ENCODE measurements at regions not wholly inside any gene's neighbourhood (a gene's known extent, or its start where the extent isn't known, plus 50 kb on each side); places are given as distances from the start of the nearest gene placed in this dataset.

DNA sequence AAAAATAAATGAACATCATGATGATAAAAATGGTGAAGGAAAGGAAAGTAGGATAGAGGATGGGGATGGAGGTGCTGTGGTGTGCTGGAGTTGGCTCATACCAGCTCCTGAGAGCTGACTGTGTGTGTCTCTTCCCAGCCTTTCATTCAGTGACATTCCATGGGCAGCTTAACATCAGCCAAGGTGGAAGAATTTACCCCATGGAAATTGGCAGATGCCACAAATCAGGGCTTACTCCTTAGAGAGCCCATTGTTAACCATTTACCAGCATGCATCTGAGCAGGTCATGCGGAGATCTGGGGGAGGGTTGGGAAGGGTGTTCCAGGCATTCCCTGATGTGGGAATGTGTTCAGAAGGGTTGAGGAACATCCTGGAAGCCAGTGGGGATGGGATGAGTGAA is 164.7 kb upstream of the MYL2 start:
- Mint-ChIP-seq H3K4me3 (no peak overlapping the region), H3K36me3 (ENCODE audit: low read depth) (no peaks in the 10 kb centered on the region), H3K27ac (peak overlapping the region in 1 of 3 experiments; percentile 56), H3K4me1 (peaks cover 7% of the 10 kb centered on the region), H3K9me3 (no peaks in the 10 kb centered on the region), H3K27me3 (ENCODE audit: low read depth) (peaks cover 36% of the 10 kb centered on the region)
- TF ChIP-seq CTCF (IDR thresholded peaks at IDR 0.05; ENCODE audit: unreplicated experiment in 3 of 3): no peak

- peaks cover 36% of the 10 kb centered on the region for H3K27me3 Mint-ChIP-seq (ENCODE audit: low read depth)
- TF ChIP-seq CTCF (IDR thresholded peaks at IDR 0.05; ENCODE audit: unreplicated experiment in 3 of 3): no peak
- H3K4me3 Mint-ChIP-seq: no peak overlapping the region
- H3K4me1 Mint-ChIP-seq: peaks cover 7% of the 10 kb centered on the region
- H3K36me3 Mint-ChIP-seq (ENCODE audit: low read depth): no peaks in the 10 kb centered on the region
- H3K27ac Mint-ChIP-seq: no peak overlapping the region
- no peaks in the 10 kb centered on the region for H3K9me3 Mint-ChIP-seq
Measured at GRCh38 chr12:111084605-111085004, 164.2 kb upstream of the MYL2 start.

DNA sequence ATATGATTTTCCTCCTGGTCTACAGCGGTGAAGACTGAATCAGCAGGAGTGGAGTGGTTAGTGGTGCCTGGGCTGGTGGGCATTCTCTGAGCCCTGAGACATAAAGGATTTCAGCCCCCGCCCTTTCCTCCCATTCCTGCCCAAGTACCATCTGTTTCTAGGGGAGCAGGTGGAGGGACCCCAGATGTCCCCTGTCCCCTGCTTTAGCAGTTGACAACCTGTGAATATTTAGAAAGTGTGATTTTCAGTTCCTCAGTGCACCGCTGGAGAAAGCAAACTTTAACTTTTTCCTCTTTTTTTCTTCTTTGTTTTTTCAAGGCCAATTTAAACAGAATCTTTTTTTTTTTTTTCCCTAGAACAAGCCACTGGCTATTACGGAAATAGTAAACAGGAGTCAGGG is 163.8 kb upstream of the MYL2 start:
- peaks cover 36% of the 10 kb centered on the region for H3K27me3 Mint-ChIP-seq (ENCODE audit: low read depth)
- H3K4me3 Mint-ChIP-seq: no peak overlapping the region
- peaks cover 7% of the 10 kb centered on the region for H3K4me1 Mint-ChIP-seq
- no peak for TF ChIP-seq CTCF (IDR thresholded peaks at IDR 0.05; ENCODE audit: unreplicated experiment in 3 of 3)
- H3K27ac Mint-ChIP-seq: no peak overlapping the region
- no peaks in the 10 kb centered on the region for H3K36me3 Mint-ChIP-seq (ENCODE audit: low read depth)
- H3K9me3 Mint-ChIP-seq: no peaks in the 10 kb centered on the region

GRCh38 chr12:111081600-111081999 is 161.2 kb upstream of the MYL2 start:
- Mint-ChIP-seq H3K36me3 (ENCODE audit: low read depth) (no peaks in the 10 kb centered on the region), H3K4me3 (no peak overlapping the region), H3K27me3 (ENCODE audit: low read depth) (peaks cover 41% of the 10 kb centered on the region), H3K4me1 (peaks cover 11% of the 10 kb centered on the region), H3K27ac (peak overlapping the region in 2 of 3 experiments; percentile 3 to 12), H3K9me3 (no peaks in the 10 kb centered on the region)
- TF ChIP-seq CTCF (IDR thresholded peaks at IDR 0.05; ENCODE audit: unreplicated experiment in 3 of 3): no peak

- Mint-ChIP-seq H3K27me3 (ENCODE audit: low read depth) (peaks cover 38% of the 10 kb centered on the region), H3K4me3 (no peak overlapping the region), H3K27ac (no peak overlapping the region), H3K36me3 (ENCODE audit: low read depth) (no peaks in the 10 kb centered on the region), H3K4me1 (peaks cover 20% of the 10 kb centered on the region), H3K9me3 (no peaks in the 10 kb centered on the region)
- TF ChIP-seq CTCF (IDR thresholded peaks at IDR 0.05; ENCODE audit: unreplicated experiment in 3 of 3): no peak
Measured at GRCh38 chr12:111078731-111079130, 158.4 kb upstream of the MYL2 start.

- H3K27ac Mint-ChIP-seq: peak overlapping the region; percentile 14 to 70 (median 26)
- peaks cover 32% of the 10 kb centered on the region for H3K27me3 Mint-ChIP-seq (ENCODE audit: low read depth)
- H3K36me3 Mint-ChIP-seq (ENCODE audit: low read depth): no peaks in the 10 kb centered on the region
Measured at GRCh38 chr12:111076611-111077451, 156.5 kb upstream of the MYL2 start.

More at GRCh38 chr12:111076611-111077451, 156.5 kb upstream of the MYL2 start:
- peaks cover 20% of the 10 kb centered on the region for H3K4me1 Mint-ChIP-seq
- no peak for TF ChIP-seq CTCF (IDR thresholded peaks at IDR 0.05; ENCODE audit: unreplicated experiment in 3 of 3)
- H3K9me3 Mint-ChIP-seq: peaks cover 3% of the 10 kb centered on the region
- no peak overlapping the region for H3K4me3 Mint-ChIP-seq

Measured in nephron (organoid).